Mammary epithelial cell (primary cell): ENCODE measurements at regions not wholly inside any gene's neighbourhood (a gene's known extent, or its start where the extent isn't known, plus 50 kb on each side); places are given as distances from the start of the nearest gene placed in this dataset.
"Not testable (repeated sequence)": the region's sequence is repeated elsewhere in the genome, so short reads cannot be mapped to it uniquely, and the experiment has no call there.

Experiments used
- CTCF ChIP-seq, 2 donors: IDR thresholded peaks in 1 of 2; conservative IDR thresholded peaks in 1 of 2; 2 replicates each; pipeline ENCODE4 v1.5.1; 2011 to 2012; ENCODE audit warnings: inconsistent platforms in 2 of 2, low read length in 2 of 2, mild to moderate bottlenecking in 2 of 2, control low read depth in 1 of 2, low read depth in 1 of 2; ENCODE audit not compliant: insufficient read depth in 1 of 2; ENCODE audit errors: extremely low read depth in 1 of 2
- EZH2 ChIP-seq: IDR thresholded peaks from 2 replicates; pipeline ENCODE4 v1.6.1; 2012; ENCODE audit warnings: low read length, inconsistent platforms, borderline replicate concordance

DNA sequence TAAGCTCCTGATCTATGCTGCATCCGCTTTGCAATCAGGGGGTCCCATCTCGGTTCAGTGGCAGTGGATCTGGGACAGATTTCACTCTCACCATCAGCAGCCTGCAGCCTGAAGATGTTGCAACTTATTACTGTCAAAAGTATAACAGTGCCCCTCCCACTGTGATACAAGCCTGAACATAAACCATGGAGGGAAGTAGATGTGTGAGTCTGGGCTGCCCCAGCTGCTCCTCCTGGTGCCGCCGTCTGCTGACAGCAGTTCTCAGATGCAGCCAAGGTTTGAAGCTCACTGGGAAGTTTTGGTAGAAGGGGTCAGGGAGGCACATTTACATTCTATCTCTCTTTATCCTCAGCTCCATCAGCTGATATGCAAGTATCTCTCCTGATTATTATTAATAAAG is 1277.7 kb downstream of the RPIA start:
- TF ChIP-seq CTCF (conservative IDR thresholded peaks at IDR 0.05 in 1 of 2, IDR thresholded peaks at IDR 0.05 in 1 of 2; ENCODE audit: extremely low read depth in 1 of 2, insufficient read depth in 1 of 2, low read depth in 1 of 2, low read length in 2 of 2); EZH2: not testable (repeated sequence)
